HG02588 (cell line): ENCODE measurements at regions not wholly inside any gene's neighbourhood (a gene's known extent, or its start where the extent isn't known, plus 50 kb on each side); places are given as distances from the start of the nearest gene placed in this dataset.
A peak's percentile ranks its signal among the peaks of the same experiment; 100 is the strongest.
"Not testable (repeated sequence)": the region's sequence is repeated elsewhere in the genome, so short reads cannot be mapped to it uniquely, and the experiment has no call there.

Experiments
- ATAC-seq: cut with Tn5 transposase; IDR thresholded peaks from one replicate; pipeline ENCODE4 v1.9.1; 2021; ENCODE audit warnings: mild to moderate bottlenecking, moderate library complexity; ENCODE audit not compliant: unreplicated experiment

GRCh38 chr18:54433368-54433767 is 75.7 kb downstream of the C18orf54 start:
- ATAC-seq: no peak

DNA sequence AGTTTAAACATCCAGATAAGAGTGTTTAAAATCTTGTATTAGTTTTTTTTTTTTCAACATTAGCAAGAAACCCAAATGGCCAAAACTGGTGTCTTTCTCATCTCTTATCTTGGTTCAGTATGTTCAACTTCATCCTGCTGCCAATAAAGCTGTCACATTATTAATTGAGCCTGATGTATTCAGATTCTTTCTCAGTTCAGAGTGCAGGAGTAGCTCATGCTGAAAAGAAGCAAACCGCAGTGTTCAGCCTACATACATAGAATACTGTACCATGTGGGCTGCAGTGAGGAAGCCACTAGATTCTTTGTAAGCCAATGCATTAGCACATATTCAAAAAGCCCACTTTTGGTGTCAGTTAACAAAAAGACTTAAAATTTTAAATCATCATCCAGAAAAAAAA is 76.2 kb downstream of the C18orf54 start:
- ATAC-seq: no peak

DNA sequence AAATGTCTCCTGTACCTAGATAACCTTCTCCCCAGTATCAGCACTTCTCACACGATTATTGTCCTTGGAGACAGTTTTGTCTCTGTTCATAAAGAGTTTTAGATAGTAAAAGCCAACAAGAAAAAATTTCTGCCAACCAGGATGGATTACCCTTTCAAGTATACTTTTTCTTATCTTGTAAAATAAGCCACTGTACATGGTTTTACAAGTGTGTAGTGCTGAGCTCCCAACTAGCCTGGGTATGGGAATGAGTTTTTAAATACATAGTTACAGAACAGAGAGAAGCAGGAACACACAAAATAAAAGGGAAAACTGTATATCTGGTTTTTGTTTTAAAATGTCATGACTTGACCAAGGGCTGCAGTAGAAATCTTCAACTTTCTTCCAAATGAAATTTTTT is 76.7 kb downstream of the C18orf54 start:
- no peak for ATAC-seq

DNA sequence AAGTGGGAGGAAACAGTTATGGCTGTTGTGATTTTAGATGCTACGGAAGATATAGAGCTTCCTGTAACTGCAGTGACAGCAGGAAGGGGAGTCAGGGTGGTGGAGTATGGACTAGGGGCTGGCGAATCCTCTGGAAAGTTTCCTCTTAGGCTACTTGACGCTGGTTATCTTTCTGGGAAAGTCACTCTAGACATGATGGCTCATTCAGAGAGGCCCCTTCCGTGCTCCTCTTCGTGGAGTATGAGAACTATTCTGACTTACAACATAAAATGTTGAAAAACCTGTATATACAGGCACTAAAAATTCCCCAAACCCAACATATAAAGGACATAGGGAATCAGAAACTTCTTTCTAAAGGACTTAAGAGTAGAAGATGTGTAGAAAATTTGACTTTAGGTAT is 78.8 kb downstream of the C18orf54 start:
- no peak for ATAC-seq

DNA sequence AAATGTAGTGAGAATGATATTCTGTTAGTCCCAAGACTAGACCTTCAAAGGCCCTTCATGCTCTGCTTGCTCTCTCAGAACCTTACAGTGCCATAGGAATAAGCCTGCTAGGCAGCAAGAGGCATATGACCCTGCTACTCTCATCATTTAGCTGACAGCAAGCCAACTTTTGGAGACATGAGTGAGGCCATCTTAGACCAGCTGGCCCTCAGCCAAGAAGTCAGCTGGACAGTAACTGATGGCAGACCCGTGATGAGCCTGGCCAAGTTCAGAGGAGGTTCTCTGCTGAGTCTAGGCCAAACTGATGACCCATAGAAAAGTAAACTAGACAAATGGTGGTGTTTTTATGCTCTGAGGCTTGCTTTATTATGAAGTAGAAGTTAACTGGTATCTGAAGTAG is 82.6 kb downstream of the C18orf54 start:
- ATAC-seq: no peak

DNA sequence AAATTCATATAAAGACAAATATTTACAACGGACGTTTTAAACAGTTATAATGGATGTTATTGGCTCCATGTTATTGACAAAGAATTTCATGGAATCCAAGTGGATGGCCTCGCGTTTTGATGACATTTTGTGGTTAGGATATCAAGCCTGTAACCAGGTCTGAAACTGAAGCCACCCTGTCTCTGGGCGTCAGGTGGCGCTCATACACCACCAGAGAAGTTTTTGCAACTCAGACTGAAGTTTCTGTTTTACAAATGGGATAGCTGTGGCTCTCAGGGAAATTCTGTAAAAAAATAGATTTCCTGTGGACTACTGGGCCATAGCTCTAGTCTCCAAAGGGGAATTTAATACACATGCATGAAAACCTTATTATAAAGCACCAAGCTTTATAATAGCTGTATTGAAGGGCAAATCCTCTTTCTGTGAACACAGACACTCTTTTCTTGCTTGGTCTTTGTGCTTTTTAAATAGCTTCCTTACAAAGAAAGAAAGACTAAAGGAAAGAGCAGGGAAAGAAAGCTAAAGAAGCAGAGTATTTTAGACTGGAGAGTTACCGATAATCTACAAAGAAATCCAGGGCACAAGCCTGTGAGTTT is 86.7 kb downstream of the C18orf54 start:
- peak; percentile 54 for ATAC-seq

GRCh38 chr18:54453996-54454395 is 96.3 kb downstream of the C18orf54 start:
- ATAC-seq: no peak

- ATAC-seq: no peak
Measured at GRCh38 chr18:54465502-54465901, 107.8 kb downstream of the C18orf54 start.

- ATAC-seq: no peak
Measured at GRCh38 chr18:54466248-54467005, 108.7 kb downstream of the C18orf54 start.

GRCh38 chr18:54479365-54479764 is 111.7 kb upstream of the DYNAP start:
- ATAC-seq: no peak

DNA sequence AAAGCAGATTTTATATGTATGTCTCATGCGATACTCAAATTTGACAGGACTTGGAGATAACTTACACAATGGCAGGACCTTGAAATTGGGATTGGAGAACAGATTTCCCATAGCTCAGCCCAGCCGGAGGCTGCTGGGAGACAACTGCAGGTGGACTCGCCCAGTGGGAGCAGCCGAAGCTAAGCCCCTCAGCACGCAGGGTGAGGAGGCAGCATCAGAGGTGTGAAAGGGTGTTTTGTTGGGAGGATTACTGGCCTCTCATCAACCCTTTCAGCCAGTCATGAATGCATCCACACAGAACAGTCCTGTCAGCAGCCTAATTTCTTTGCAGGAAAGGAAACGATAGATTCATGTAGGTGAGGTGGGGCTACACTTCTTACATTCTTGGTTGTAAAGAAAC is 110.4 kb upstream of the DYNAP start:
- no peak for ATAC-seq

DNA sequence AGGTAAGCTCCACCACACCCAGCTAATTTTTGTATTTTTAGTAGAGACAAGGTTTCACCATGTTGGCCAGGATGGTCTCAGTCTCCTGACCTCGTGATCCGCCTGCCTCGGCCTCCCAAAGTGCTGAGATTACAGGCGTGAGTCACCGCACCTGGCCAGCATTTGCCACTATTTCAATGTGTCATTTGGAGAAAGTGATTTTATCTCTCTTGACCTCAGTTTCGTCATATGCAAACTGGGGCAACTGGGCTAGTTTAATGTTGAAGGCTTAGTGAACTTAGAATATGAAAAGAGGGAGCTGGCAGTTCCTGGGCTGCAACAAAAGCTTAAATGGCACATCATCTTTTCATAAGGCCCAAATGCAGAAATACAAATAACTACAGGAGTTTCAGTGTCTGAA is 88.6 kb upstream of the DYNAP start:
- ATAC-seq: not testable (repeated sequence)

GRCh38 chr18:54503131-54503894 is 87.7 kb upstream of the DYNAP start:
- ATAC-seq: no peak

DNA sequence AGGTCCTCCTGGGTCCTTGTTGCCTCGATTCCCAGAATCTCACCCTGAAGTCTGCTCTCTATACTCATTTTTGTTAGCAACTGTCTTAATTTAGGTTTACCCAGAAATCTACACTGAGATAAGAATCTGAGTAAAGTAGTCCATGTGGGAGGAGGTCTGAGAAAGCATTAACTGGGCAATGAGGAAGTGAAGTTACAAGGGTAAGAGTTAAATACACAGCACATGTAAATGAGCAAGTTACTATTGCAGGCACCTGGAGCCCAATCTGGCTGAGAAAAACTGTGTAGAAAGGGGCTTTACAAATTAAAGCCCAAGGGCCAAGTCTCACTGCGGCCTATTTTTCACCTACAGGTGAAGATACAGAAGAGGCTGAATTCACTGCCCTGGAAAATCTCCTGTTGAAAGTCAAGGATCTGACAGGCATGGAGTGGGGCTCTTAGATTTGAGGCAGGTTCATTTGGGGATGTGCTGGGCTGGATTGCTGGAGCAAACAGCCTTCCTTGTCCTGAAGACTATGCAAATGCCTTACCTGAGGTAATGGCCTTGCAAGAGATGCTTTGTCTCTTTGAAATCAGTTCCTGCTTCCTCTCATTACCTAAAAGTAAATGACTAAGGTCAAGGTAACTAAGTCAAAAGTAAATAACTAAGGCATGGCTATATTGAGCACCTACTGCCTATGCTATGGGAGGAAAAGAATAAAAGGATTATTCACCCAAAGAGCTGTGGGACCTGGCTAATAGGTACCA is 84.4 kb upstream of the DYNAP start:
- ATAC-seq: peak; percentile 68

GRCh38 chr18:54509793-54510192 is 81.3 kb upstream of the DYNAP start:
- ATAC-seq: no peak

GRCh38 chr18:54515149-54515548 is 75.9 kb upstream of the DYNAP start:
- ATAC-seq: no peak

DNA sequence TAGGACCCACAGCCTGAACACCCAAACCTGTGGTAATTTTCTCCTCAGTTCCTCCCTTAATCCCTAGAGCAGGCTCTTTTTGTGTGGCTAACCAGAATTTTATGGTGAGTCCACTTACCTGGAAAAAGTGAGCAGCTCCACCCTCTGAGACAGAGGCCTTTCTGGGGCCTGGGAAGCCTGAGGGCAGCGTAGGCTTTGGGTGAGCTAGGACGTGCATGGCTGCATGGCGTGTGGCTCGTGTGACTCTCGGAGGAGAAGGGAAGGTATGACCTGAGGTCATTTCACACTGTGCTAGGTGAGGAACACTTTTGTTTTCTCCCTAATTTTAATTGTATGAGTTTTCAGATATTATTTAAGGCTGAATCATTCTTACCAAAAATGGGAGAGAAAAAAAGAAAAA is 73.5 kb upstream of the DYNAP start:
- no peak for ATAC-seq

GRCh38 chr18:54521846-54522245 is 69.2 kb upstream of the DYNAP start:
- ATAC-seq: no peak

DNA sequence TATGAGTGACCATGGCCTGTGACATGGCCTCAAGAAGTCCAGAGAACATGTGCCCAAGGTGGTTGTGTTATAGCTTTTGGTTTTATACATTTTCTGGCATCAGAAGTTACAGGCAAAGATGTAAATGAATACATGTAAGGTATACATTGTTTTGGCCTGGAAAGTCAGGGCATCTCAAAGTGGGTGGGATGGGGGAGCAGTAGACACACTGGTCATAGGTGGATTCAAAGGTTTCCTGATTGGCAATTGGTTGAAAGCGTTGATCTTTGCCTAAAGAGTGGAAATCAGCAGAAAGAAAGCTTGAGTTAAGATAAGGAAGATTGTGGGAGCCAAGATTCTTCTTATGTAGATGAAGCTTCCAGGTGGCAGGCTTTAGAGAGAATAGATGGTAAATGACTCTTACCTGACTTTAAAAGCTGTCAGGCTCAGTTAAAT is 62.1 kb upstream of the DYNAP start:
- no peak for ATAC-seq

DNA sequence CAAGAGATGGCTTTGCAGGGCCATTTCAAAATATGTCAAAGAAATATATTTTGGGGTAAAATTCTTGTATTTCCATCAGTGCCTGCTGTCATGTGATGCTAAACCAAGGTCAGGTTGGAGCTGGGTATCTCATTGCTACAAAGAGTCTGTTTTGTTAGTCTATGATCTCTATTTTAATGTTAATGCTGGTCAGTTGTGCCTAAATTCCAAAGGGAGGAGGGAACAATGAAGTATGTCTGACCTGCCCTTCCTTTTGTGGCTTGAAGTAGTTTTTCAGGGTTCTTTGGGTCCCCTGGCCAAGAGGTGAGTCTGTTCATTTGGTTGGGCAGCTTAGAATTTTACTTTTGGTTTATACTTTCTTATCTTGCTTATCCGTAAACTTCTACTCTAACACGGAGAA is 61.6 kb upstream of the DYNAP start:
- no peak for ATAC-seq

DNA sequence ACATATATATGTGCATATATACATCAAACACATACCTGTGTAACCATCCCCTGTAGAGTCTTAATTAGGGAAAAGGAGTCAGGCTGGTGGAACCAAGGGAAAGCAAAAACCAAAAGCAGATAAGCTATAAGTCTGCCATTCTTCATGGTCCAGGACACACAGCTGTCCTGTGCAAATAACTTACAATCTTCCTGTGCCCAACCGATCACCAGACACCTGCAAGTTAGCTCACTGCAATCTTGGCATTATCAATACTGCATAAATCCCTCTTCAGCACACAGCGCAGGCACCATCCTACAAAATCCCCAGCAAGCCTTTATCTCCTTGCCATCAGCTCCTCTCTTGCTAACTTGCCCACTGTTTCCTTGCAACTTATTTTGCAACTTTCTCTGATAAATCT is 60.8 kb upstream of the DYNAP start:
- ATAC-seq: no peak
